H9 (cell line): ENCODE measurements at regions not wholly inside any gene's neighbourhood (a gene's known extent, or its start where the extent isn't known, plus 50 kb on each side); places are given as distances from the start of the nearest gene placed in this dataset.

Experiments
- DNase-seq: peaks from one replicate; pipeline ENCODE4 v3.0.0-alpha.2; 2017
- H2AFZ ChIP-seq: one replicate; pipeline ENCODE4 v1.6.1; 2013; ENCODE audit warnings: mild to moderate bottlenecking, low read length, control low read depth, moderate library complexity
- H2AK5ac ChIP-seq: 2 replicates; pipeline ENCODE4 v1.6.1; 2013; ENCODE audit warnings: low read length, control low read depth, mixed read lengths; ENCODE audit not compliant: insufficient read length
- H2BK120ac ChIP-seq: one replicate; pipeline ENCODE4 v1.6.1; 2013; ENCODE audit warnings: low read depth, mild to moderate bottlenecking, low read length, control low read depth, inconsistent platforms; ENCODE audit not compliant: poor library complexity, severe bottlenecking
- H2BK12ac ChIP-seq: 2 replicates; pipeline ENCODE4 v1.6.1; 2013; ENCODE audit warnings: low read length, control low read depth, mixed read lengths, low read depth; ENCODE audit not compliant: insufficient read length
- H2BK15ac ChIP-seq: 2 replicates; pipeline ENCODE4 v1.6.1; 2013; ENCODE audit warnings: low read depth, low read length, control low read depth
- H2BK20ac ChIP-seq: one replicate; pipeline ENCODE4 v1.6.1; 2013; ENCODE audit warnings: low read depth, mild to moderate bottlenecking, low read length, control low read depth, inconsistent platforms; ENCODE audit not compliant: poor library complexity, severe bottlenecking
- H2BK5ac ChIP-seq: 2 replicates; pipeline ENCODE4 v1.6.1; 2013; ENCODE audit warnings: low read length, control low read depth, mixed read lengths; ENCODE audit not compliant: insufficient read length
- H3K14ac ChIP-seq: 2 replicates; pipeline ENCODE4 v1.6.1; 2013; ENCODE audit warnings: low read length, control low read depth; ENCODE audit not compliant: insufficient read depth
- H3K18ac ChIP-seq: 2 replicates; pipeline ENCODE4 v1.6.1; 2013; ENCODE audit warnings: low read depth, mild to moderate bottlenecking, mixed read lengths, low read length, control low read depth; ENCODE audit not compliant: insufficient read length
- H3K23ac ChIP-seq: 2 replicates; pipeline ENCODE4 v1.6.1; 2013; ENCODE audit warnings: low read length, control low read depth, mixed read lengths, low read depth; ENCODE audit not compliant: insufficient read length
- H3K23me2 ChIP-seq: 2 replicates; pipeline ENCODE4 v1.6.1; 2013; ENCODE audit warnings: low read depth, mild to moderate bottlenecking, mixed read lengths, low read length, control low read depth; ENCODE audit not compliant: insufficient read length, poor library complexity, severe bottlenecking
- H3K27ac ChIP-seq: 2 replicates; pipeline ENCODE4 v1.5.1; 2013; ENCODE audit warnings: low read length, control low read depth, mixed read lengths, low read depth; ENCODE audit not compliant: insufficient read length
- H3K27me3 ChIP-seq: 2 replicates; pipeline ENCODE4 v1.6.1; 2013; ENCODE audit warnings: low read length, control low read depth, inconsistent platforms; ENCODE audit not compliant: insufficient read depth
- H3K4ac ChIP-seq: 2 replicates; pipeline ENCODE4 v1.6.1; 2013; ENCODE audit warnings: low read depth, mild to moderate bottlenecking, control low read depth, inconsistent platforms, low read length, moderate library complexity
- H3K4me1 ChIP-seq: 2 replicates; pipeline ENCODE4 v1.6.1; 2013; ENCODE audit warnings: low read length, control low read depth, inconsistent platforms; ENCODE audit not compliant: insufficient read depth
- H3K4me2 ChIP-seq: 2 replicates; pipeline ENCODE4 v1.6.1; 2013; ENCODE audit warnings: low read length, control low read depth, mixed read lengths; ENCODE audit not compliant: insufficient read length, insufficient read depth
- H3K56ac ChIP-seq: 2 replicates; pipeline ENCODE4 v1.6.1; 2013; ENCODE audit warnings: low read depth, mild to moderate bottlenecking, mixed read lengths, low read length, control low read depth; ENCODE audit not compliant: insufficient read length
- H3K79me1 ChIP-seq: 2 replicates; pipeline ENCODE4 v1.6.1; 2013; ENCODE audit warnings: low read depth, mild to moderate bottlenecking, moderate library complexity, low read length, control low read depth, inconsistent platforms; ENCODE audit not compliant: insufficient read depth, poor library complexity, severe bottlenecking
- H3K79me2 ChIP-seq: 2 replicates; pipeline ENCODE4 v1.6.1; 2013; ENCODE audit warnings: low read length, control low read depth, inconsistent platforms; ENCODE audit not compliant: insufficient read depth
- H3K9ac ChIP-seq: 2 replicates; pipeline ENCODE4 v1.6.1; 2013; ENCODE audit warnings: low read length, control low read depth, mixed read lengths; ENCODE audit not compliant: insufficient read length; ENCODE audit errors: extremely low read depth
- H3K9me3 ChIP-seq: one replicate; pipeline ENCODE4 v1.6.1; 2013; ENCODE audit warnings: low read depth, low read length, inconsistent platforms; ENCODE audit not compliant: control insufficient read depth
- H3T11ph ChIP-seq: one replicate; pipeline ENCODE4 v1.6.1; 2013; ENCODE audit warnings: mild to moderate bottlenecking, low read length, control low read depth, inconsistent platforms
- H4K20me1 ChIP-seq: one replicate; pipeline ENCODE4 v1.6.1; 2013; ENCODE audit not compliant: control insufficient read depth, insufficient read length, insufficient read depth
- H4K5ac ChIP-seq: 2 replicates; pipeline ENCODE4 v1.6.1; 2013; ENCODE audit warnings: low read depth, mild to moderate bottlenecking, mixed read lengths, low read length, control low read depth; ENCODE audit not compliant: insufficient read length
- H4K8ac ChIP-seq: replicated peaks from 2 replicates; pipeline ENCODE4 v1.6.1; 2013; ENCODE audit warnings: low read length, control low read depth, mixed read lengths, low read depth; ENCODE audit not compliant: insufficient read length
- H4K91ac ChIP-seq: 2 replicates; pipeline ENCODE4 v1.6.1; 2013; ENCODE audit warnings: low read depth, mild to moderate bottlenecking, moderate library complexity, mixed read lengths, low read length, control low read depth; ENCODE audit not compliant: insufficient read length
- H3K27ac Mint-ChIP-seq, 3 experiments: 2 replicates in 2 of 3; 3 replicates in 1 of 3; pipeline ENCODE4 v1.8.0; 2020 to 2021; ENCODE audit warnings: mixed read lengths in 3 of 3, mild to moderate bottlenecking in 1 of 3, moderate library complexity in 1 of 3
- H3K27me3 Mint-ChIP-seq: 2 replicates; pipeline ENCODE4 v1.8.0; 2021; ENCODE audit warnings: low read depth, mild to moderate bottlenecking, moderate library complexity, mixed read lengths
- H3K36me3 Mint-ChIP-seq, 3 experiments: 2 replicates in 2 of 3; 3 replicates in 1 of 3; pipeline ENCODE4 v1.8.0; 2020 to 2021; ENCODE audit warnings: low read depth in 3 of 3, mixed read lengths in 3 of 3; ENCODE audit not compliant: insufficient read depth in 1 of 3
- H3K4me1 Mint-ChIP-seq, 2 experiments: 2 replicates each; pipeline ENCODE4 v1.8.0; 2020; ENCODE audit warnings: mixed read lengths in 2 of 2
- H3K4me3 Mint-ChIP-seq, 2 experiments: 2 replicates in 1 of 2; 3 replicates in 1 of 2; pipeline ENCODE4 v1.8.0; 2020 to 2021; ENCODE audit warnings: mild to moderate bottlenecking in 2 of 2, mixed read lengths in 2 of 2, moderate library complexity in 1 of 2
- H3K9me3 Mint-ChIP-seq, 2 experiments: 2 replicates in 1 of 2; 3 replicates in 1 of 2; pipeline ENCODE4 v1.8.0; 2020; ENCODE audit warnings: mild to moderate bottlenecking in 2 of 2, mixed read lengths in 2 of 2, moderate library complexity in 1 of 2
- TF ChIP-seq, protein P1 (sequence below): fragments of 200-600 bp; sonication (generic); conservative IDR thresholded peaks from 3 replicates; pipeline ENCODE4 v1.8.0; 2021; ENCODE audit warnings: antibody characterized with exemption, mild to moderate bottlenecking

GRCh38 chr6:73937805-73938204 is 241.8 kb downstream of the CD109 start:
- Histone ChIP-seq H2BK20ac (no peak overlapping the region), H3K27me3 (no peaks in the 10 kb centered on the region), H3T11ph (no peak overlapping the region), H2AK5ac (no peak overlapping the region), H3K27ac (no peak overlapping the region), H4K8ac (no peak overlapping the region), H3K14ac (no peak overlapping the region), H3K4ac (no peak overlapping the region), H3K23me2 (no peaks in the 10 kb centered on the region), H3K4me2 (no peak overlapping the region), H2BK120ac (no peak overlapping the region), H3K79me2 (no peaks in the 10 kb centered on the region), H4K91ac (no peak overlapping the region), H3K9ac (no peak overlapping the region), H2AFZ (no peak overlapping the region), H2BK12ac (no peak overlapping the region), H4K5ac (no peak overlapping the region), H3K23ac (no peak overlapping the region), H4K20me1 (no peaks in the 10 kb centered on the region), H3K4me1 (no peaks in the 10 kb centered on the region), H3K79me1 (no peaks in the 10 kb centered on the region), H3K56ac (no peak overlapping the region), H2BK5ac (no peak overlapping the region), H3K9me3 (no peaks in the 10 kb centered on the region), H2BK15ac (no peak overlapping the region), H3K18ac (no peak overlapping the region)
- H3K4me3 Mint-ChIP-seq = no peak overlapping the region
- TF ChIP-seq, protein P1, sequence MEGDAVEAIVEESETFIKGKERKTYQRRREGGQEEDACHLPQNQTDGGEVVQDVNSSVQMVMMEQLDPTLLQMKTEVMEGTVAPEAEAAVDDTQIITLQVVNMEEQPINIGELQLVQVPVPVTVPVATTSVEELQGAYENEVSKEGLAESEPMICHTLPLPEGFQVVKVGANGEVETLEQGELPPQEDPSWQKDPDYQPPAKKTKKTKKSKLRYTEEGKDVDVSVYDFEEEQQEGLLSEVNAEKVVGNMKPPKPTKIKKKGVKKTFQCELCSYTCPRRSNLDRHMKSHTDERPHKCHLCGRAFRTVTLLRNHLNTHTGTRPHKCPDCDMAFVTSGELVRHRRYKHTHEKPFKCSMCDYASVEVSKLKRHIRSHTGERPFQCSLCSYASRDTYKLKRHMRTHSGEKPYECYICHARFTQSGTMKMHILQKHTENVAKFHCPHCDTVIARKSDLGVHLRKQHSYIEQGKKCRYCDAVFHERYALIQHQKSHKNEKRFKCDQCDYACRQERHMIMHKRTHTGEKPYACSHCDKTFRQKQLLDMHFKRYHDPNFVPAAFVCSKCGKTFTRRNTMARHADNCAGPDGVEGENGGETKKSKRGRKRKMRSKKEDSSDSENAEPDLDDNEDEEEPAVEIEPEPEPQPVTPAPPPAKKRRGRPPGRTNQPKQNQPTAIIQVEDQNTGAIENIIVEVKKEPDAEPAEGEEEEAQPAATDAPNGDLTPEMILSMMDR = no peak
- no peaks in the 10 kb centered on the region for H3K4me1 Mint-ChIP-seq
- no peak overlapping the region for H3K27ac Mint-ChIP-seq
- no peaks in the 10 kb centered on the region for H3K27me3 Mint-ChIP-seq
- DNase-seq = no peak
- peaks cover 0 to 8% (median 0%) of the 10 kb centered on the region in 3 experiments; a peak in 3 of 7 replicates for H3K36me3 Mint-ChIP-seq
- peaks cover 8 to 15% of the 10 kb centered on the region in 2 experiments; a peak in 4 of 5 replicates for H3K9me3 Mint-ChIP-seq
